ENCODE measurements at regions not wholly inside any gene's neighbourhood (a gene's known extent, or its start where the extent isn't known, plus 50 kb on each side); places are given as distances from the start of the nearest gene placed in this dataset.

- TF ChIP-seq, protein P1, sequence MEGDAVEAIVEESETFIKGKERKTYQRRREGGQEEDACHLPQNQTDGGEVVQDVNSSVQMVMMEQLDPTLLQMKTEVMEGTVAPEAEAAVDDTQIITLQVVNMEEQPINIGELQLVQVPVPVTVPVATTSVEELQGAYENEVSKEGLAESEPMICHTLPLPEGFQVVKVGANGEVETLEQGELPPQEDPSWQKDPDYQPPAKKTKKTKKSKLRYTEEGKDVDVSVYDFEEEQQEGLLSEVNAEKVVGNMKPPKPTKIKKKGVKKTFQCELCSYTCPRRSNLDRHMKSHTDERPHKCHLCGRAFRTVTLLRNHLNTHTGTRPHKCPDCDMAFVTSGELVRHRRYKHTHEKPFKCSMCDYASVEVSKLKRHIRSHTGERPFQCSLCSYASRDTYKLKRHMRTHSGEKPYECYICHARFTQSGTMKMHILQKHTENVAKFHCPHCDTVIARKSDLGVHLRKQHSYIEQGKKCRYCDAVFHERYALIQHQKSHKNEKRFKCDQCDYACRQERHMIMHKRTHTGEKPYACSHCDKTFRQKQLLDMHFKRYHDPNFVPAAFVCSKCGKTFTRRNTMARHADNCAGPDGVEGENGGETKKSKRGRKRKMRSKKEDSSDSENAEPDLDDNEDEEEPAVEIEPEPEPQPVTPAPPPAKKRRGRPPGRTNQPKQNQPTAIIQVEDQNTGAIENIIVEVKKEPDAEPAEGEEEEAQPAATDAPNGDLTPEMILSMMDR (IDR thresholded peaks at IDR 0.05; ENCODE audit: borderline replicate concordance, extremely low read depth, low read length, poor library complexity, severe bottlenecking) = no peak
- TF ChIP-seq EZH2 (IDR thresholded peaks at IDR 0.05; ENCODE audit: borderline replicate concordance, low read depth, low read length, severe bottlenecking) = no peak
Measured at GRCh38 chr13:38147050-38147449, 202.6 kb upstream of the UFM1 start.

All from DND-41 (cell line).